GM21515 (cell line): ENCODE measurements at regions not wholly inside any gene's neighbourhood (a gene's known extent, or its start where the extent isn't known, plus 50 kb on each side); places are given as distances from the start of the nearest gene placed in this dataset.

Source experiments
- ATAC-seq: cut with Tn5 transposase; IDR thresholded peaks from one replicate; pipeline ENCODE4 v1.9.1; 2021; ENCODE audit not compliant: unreplicated experiment

DNA sequence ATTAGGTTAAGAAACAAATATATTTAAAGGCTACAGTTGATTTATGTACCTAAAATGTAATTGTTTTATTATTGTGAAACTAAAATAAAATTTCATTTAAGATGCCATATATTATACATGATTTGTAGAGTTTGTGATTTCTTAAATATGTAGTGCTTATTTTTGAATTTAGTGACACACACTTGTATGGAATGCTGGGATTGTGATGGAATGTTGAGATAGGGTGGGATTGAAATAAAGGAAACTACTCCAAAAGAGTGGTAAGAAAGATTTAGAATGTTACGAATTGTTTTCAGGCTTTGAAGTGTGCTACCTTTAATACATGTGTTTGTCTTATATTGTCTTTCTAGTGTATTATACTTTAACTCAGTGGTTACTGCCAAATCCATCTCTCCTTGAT, 330.3 kb upstream of the PITX2 start:
- no peak for ATAC-seq

DNA sequence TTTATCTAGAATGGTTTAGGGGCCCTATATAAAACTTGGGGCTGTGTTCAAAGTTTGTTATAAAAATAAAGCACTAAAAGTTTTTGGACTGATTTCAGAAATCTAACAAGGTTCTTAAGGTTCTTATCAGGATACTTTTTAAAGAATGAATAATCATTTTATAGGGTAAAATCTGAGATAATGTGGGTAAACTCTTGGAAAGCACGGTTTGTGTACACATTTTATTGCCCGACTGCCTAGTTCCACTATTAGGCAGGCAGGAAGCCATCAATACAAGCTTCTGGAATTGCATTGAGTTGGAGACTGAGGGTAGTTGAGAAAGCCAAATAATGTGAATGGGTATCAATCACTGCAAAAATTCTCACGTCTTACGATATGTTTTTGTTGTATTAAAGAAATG, 331.0 kb upstream of the PITX2 start:
- no peak for ATAC-seq

DNA sequence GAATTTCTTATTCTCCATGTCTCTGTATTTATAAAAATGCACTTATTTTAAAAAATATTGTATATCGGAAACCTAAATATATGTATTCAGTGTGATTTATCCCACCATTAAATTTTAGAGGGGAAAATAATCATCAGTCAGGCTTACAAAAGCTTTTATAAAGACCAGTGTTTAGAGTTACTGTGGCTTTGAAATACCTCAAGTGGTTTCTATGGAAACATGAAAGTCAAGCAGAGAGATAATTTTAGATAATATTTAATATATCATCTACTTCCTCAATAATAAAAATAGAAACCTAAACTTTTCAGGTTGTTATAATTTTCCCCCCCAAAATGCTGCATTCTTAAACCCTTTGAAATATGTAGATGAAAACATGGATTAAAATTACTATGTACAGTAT, 332.9 kb upstream of the PITX2 start:
- no peak for ATAC-seq

DNA sequence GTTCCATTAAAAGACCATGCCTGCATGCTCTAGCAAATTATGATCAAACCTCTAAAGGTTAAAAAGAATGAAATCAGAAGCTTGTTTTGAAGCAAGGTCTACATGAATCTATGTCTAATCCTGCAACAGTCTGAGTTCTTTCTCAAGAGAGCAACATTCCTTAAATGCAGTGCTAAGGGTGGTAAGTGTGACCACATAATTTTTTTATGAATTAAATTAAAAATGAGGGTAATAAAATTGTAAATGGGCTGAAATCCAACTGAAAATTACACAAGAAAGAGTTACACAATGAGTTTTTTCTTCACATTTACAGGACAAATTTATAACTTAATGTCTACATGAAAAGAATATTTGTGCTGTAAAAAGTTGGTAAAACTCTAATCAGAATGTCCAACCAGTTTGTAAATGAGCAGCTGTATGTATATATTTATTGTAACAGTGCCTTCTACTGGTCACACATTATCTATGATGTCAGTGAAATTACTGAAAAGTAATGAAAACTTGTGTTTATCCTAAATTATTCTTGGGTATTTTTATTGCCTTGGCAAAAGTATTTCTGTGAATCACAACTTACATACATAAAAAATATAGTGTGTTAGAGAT, 336.3 kb upstream of the PITX2 start:
- no peak for ATAC-seq

DNA sequence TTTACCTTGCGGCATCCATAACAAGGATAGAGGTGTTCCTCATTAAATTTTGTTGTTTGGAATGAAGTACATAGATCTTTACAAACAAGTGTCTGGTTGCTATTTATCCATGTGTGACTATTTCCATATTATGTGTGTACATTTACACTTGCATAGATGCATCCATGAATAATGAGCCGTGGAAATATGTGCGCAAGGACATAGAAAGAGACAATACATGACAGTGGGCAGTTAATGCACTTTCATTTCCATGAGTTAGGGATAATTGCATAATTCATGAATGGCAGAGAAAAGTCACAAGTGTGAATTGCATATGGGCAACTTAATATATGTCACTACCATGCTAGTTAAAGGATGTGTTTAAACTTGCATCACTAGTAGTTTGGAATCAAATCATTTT, 338.2 kb upstream of the PITX2 start:
- ATAC-seq = no peak

DNA sequence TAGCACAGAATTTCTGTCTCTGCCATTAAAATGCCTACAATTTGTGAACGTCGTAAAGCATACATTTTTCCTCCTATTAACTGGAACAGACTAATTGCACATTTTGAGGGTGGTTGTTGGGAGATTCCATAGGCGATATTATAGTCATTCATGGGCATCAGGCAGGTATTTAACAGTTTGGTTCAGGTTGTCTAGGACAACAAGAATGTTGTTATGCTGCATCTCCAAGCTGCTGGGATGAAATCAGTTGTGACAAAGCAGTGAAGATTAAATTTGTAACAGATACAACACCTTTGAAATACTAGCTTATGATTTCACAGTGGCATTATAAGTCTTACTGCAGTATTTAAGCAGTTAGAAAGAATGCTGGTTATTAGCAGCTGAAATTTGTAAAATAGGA, 339.7 kb upstream of the PITX2 start:
- ATAC-seq = no peak

DNA sequence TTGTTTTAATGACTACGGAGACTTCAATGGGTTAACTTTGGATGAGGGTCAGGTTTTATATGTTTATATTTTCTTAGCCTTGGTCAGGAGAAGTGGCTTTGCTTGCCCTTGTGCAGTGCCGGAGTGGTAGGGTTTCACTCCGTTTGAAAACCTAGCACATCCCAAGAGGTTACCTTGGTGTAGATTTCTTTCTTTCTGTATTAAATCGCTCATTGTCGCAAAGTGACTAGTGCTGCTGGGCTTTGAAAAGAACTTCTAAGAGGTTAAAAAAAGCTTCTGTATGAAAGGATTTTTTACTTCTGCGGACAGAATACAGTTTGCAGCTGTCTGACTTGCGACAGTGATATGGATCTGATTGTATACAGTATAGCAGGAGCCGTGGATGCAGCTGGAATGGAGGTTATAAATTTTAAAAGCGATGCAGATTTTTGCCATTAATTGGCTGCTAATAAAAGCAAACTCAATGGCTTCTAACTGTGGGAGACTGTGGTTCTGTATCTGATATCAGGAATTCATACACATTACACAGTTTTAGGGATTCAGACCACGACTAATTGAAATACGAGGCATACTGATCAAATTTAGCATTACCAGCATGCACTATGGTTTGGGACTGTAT, 340.9 kb upstream of the PITX2 start:
- no peak for ATAC-seq

DNA sequence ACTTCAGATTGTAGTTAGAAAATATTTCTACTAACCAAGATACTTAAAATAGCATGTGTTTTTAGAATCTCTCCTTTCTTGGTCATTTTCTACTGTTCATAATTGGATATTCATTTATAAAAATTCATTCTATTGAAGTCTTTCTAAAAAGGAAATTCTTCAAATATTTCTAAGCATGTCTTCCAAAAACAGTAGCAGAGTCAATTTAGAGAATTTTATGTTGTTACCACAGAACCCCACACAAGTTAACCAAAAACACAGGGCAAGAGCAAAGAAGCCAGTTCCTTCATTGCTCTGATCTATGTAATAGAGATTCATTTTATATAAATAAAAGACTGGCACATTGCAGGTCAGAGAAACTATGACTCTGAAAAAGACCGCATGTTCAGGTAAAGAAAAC, 345.1 kb upstream of the PITX2 start:
- no peak for ATAC-seq

DNA sequence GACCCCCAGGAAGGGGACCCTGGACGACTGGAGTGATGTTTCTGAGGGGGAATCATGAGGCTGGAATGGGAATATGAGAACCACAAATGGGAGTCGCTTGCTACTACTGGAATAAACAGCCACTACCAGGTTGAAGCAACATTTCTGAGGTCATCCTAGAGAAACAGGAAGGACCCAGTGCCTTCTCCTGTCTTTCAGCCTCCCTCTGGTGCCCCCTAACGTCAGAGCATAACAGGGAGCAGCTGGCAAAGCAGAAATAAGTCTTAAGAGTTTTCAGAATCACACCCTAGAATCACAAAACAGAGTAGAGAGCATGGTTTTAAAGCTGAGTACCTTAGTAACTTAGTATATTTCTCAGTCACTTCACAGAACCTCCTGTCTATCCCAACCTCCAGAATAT, 347.8 kb upstream of the PITX2 start:
- peak; percentile 80 for ATAC-seq

DNA sequence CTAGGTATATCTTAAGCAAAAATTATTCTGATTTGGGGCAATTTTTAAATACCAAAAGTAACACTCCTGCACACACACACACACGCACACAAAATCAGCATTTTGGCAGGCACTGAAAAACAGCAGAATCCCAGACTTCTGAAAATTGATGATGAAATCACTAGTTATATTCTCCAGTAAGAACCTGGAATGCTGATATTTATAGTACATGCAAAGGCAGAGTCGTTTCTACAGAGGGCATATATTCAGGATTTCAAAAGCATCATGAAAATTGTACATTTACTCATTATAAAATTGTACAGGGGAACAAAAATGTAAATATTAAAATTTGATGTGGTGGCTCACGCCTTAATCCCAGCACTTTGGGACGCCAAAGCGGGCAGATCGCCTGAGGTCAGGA, 352.5 kb upstream of the PITX2 start:
- ATAC-seq = no peak

DNA sequence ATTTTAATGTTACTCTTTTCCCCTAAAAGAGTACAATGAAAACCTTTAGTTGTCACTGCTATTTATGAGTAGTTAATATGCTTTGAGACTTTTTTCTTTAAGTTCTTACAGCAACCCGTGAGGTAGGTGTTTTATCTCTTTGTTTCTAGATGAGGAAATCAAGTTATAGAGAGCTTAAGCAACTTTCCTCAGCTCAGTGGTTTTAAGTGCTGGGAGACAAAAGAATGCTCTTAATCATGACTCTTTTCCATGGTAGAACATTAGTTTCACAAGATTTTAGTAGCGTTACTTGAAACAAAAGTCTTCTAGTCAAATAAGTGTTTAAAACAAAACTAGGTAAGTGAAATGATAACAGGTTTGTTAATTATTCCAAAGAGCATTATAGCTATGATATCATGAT, 354.7 kb upstream of the PITX2 start:
- no peak for ATAC-seq

DNA sequence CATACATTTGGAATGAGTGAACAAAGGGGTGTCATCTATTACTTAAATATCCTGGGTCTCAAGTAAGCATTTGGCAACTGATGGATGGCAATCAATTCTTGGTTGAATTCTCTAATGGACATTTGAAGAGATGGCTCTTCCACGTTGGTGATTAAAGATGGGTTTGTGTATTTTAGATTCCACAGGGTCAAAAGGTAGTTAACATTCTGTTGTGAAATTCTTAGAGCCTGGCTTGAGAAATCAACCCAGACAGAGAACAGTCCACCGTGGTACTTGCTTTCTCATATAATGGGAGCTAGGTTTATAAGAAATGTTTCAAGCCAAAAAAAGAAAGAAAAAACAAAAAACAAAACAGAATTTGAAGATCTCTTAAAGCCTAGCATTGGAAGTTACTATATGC, 355.9 kb upstream of the PITX2 start:
- no peak for ATAC-seq

DNA sequence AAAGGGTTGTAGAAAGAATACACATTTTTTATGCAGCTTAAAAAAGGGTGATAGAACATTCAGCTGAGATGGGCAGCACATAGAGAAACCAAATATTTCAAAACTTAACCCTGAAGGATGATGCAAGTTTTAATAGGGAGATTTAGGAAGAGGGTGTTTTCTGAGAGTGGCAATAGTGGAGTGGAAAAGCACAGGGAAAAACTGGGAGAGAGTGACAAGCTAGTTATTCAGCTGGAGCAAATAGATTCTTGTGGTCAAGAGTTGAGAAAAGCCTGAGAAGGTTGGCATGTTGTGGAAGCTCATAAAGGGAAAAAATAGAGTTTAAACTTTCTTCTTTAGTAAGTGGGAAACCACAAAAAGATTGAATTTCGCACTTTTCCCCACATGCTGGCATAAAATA, 359.6 kb upstream of the PITX2 start:
- no peak for ATAC-seq

DNA sequence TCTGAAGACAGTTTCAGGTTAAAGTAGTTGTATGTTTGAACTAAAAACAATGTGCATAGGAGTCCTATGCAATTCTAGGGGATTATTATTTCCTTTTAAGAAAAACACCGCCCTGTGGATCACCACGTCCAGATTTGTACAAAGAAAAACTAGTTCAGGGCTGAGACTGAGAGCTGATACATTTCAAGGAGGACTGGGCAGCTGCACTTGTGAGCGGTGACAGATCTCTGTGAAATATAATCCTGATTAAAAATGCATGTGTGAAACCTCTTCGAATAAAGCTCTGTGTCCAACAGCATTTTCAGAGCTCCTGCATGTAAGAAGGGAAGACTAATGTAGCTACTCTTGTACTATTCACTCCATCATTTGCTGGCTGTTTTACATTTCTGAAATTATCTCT, 365.8 kb upstream of the PITX2 start:
- no peak for ATAC-seq

DNA sequence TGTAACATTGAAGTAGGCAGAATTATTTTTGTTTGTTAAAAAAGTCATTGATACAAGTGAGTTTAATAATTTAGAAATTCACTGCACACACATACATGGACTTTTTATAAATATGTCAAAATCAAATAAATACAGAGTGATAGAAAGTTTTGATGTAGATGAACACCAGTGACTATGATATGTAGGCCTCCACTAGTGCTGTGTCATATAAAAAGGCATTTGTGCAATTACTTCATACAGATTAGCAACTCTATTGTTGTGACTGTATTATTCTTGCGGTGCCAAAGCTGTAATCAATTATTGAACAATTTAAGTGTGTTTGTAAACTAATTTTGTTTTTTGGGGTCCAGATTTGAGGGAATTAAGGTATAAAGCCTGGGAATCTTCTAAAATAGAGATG, 366.2 kb upstream of the PITX2 start:
- ATAC-seq = no peak

DNA sequence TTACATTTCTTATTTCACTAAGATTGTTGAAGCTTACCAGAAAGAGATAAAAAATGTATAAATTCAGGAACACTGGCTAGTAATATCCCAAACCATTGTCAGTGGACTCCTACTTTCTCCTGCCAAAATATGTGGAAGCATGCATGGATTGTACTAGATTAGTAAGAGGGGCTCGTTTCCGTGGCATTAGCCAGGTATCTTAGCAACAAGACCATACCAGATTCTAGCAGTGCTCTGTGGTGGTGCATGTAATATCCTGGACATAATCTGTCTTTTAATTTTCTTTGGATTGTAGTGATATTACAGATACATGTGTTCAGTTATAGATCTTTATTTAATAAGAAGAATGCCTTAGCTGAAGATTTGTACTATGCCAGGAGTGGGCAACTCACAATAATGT, 371.9 kb upstream of the PITX2 start:
- no peak for ATAC-seq

DNA sequence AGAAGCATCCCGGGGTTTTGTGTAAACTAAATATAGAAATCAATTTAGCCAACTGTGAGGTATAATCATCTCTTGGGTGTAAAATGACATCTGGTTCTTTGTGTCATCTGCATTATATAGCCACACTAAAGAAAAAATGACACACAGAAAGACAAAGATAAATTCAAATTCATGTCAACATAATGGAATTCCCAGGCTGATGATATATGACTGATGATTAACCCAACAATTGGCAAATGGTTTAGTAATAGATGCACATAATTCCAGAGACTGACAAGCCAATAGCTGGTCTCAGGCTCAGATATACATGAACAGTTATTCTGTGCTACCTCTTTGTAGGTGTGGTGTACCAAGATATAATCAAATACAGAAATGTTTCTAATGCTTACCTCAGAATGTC, 375.4 kb upstream of the PITX2 start:
- ATAC-seq = no peak

DNA sequence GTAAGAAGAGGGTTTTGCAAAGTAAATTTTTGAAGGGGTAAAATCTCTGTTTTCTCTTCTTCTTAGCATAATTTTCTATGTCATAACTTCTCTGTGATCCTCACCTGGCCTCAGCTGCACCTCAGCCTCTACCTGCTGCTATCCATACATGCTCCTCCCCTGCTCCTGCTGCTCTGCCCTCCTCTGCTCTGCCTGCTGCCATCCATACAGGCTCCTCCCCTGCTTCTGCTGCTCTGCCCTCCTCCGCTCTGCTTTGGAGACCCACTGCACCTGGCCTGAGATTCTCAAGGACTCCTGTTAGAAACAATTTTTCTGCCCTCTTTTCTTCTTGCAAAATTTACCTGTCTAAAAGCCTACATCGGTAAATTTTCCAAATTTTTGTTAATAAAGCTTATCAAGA, 388.6 kb upstream of the PITX2 start:
- ATAC-seq = no peak

DNA sequence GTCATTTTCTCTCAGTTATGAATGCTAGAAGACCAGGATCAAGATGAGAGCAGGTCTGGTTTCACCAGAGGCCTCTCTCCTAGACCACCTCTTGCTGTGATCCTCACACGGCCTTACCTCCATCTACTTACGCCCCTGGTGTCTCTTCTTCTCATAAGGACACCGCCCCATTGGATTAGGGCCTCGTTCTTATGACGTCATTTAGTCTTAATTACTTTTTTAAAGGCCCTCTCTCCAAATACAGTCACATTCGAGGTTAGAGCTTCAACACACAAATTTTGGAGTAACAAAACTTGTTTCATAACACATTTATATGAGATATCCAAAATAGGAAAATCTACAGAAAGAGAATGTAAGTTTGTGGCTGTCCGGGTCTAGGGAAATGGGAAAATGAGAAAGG, 391.0 kb upstream of the PITX2 start:
- ATAC-seq = no peak

DNA sequence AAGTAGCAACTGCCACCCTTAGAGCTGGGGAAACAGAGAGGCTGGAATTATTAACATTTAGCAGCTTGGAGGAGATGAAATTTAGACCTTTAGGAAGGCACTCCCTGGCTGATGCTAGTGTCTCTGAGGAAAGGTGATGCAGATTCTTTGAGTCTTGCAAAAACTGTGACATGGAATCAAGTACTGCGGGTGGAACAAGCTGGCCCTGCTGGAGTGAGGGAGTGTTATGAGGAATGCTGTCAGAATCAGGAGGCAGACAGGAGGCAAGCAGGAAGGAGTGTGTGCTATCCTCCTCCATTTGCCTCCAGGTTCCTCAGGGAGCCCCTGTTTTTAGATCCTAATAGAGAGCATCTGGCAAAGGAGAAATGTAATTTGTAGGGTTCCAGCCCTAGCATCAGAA, 391.7 kb upstream of the PITX2 start:
- ATAC-seq = no peak

DNA sequence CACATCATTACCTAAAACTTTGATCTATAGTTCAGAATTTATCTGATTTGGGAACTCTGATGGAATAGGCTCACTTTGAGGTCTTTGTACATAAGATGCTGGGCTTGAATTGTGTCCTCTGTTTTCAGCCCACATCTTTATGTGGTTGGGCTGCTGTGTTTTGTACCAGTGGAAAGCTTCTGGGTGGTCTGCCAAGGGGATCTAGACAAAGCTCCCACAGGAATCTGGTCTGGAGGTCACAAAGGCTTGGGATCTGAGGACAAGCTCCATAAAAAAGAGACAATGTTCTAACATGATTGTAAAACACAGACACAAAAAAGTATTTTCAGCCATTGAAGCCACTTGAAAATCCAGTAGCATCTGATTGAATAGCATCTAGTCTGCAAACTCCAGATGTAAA, 393.5 kb upstream of the PITX2 start:
- ATAC-seq = no peak

DNA sequence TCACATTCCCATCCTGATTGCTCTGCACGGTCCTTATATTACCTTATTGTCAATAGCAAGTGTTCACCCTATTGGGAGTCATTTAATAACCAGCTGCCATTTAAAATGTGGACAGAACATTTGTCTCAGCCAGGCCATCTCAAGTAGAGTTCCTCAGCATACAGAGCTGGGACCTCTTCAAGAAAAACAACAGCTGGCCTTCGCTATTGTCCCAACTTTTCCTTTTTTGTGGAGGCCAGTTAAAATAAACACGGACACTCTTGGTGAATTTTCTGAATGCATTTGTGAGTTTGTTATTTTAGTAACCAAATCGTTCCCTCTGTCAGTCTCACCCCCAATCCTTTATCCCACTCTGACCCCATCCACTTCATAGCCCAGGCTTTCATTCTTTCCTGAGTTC, 395.3 kb upstream of the PITX2 start:
- ATAC-seq = no peak

DNA sequence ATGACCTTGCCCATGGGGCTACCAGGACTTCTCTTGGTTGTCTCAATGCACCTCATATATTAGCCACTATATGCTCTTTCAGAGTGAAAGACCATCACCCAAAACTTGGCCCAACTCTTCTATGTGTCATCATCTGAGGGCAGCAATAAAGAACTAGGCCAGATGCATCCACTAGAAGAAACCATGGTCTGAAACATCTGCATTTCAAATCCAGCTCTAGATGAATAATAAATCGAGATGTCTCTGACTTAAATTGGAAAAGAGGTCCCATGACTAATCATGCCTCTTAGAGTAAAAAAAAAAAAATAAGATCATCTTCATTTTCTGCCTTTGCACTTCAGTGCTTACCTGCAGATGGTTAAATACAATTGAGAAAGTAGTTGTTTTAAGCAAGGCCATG, 397.6 kb upstream of the PITX2 start:
- no peak for ATAC-seq
